ENCODE measurements at regions not wholly inside any gene's neighbourhood (a gene's known extent, or its start where the extent isn't known, plus 50 kb on each side); places are given as distances from the start of the nearest gene placed in this dataset.

- no peaks in the 10 kb centered on the region for H3K4me1 ChIP-seq (ENCODE audit: low read depth, poor library complexity, severe bottlenecking)
- TF ChIP-seq CTCF (conservative IDR thresholded peaks at IDR 0.05; ENCODE audit: low read depth, low read length) = no peak
Measured at GRCh38 chr4:53924333-53925049, 139.9 kb downstream of the CHIC2 start.

GRCh38 chr4:53923921-53924320 is 140.5 kb downstream of the CHIC2 start:
- Histone ChIP-seq H3K4me2 (no peak overlapping the region), H4K20me1 (ENCODE audit: insufficient read depth) (no peaks in the 10 kb centered on the region), H3K27ac (no peak overlapping the region), H2AFZ (ENCODE audit: low read depth) (no peak overlapping the region), H3K9ac (no peak overlapping the region), H3K79me2 (ENCODE audit: insufficient read depth, low read depth) (no peaks in the 10 kb centered on the region), H3K4me1 (ENCODE audit: low read depth, poor library complexity, severe bottlenecking) (no peaks in the 10 kb centered on the region), H3K4me3 (IDR thresholded peaks at IDR 0.05; ENCODE audit: insufficient read depth, low read depth, low read length) (no peak overlapping the region), H3K27me3 (ENCODE audit: insufficient read depth, low read depth) (no peaks in the 10 kb centered on the region), H3K36me3 (ENCODE audit: insufficient read depth) (no peaks in the 10 kb centered on the region)
- no peak for TF ChIP-seq CTCF (conservative IDR thresholded peaks at IDR 0.05; ENCODE audit: low read depth, low read length)

More at GRCh38 chr4:53924333-53925049, 139.9 kb downstream of the CHIC2 start:
- no peaks in the 10 kb centered on the region for H3K27me3 ChIP-seq (ENCODE audit: insufficient read depth, low read depth)
- H4K20me1 ChIP-seq (ENCODE audit: insufficient read depth) = no peaks in the 10 kb centered on the region
- no peaks in the 10 kb centered on the region for H3K79me2 ChIP-seq (ENCODE audit: insufficient read depth, low read depth)
- no peaks in the 10 kb centered on the region for H3K36me3 ChIP-seq (ENCODE audit: insufficient read depth)
- no peak overlapping the region for H3K4me3 ChIP-seq (IDR thresholded peaks at IDR 0.05; ENCODE audit: insufficient read depth, low read depth, low read length)
- H2AFZ ChIP-seq (ENCODE audit: low read depth) = no peak overlapping the region
- H3K27ac ChIP-seq = no peak overlapping the region
- H3K4me2 ChIP-seq = no peak overlapping the region
- H3K9ac ChIP-seq = no peak overlapping the region

GRCh38 chr4:53921856-53922255 is 142.5 kb downstream of the CHIC2 start:
- no peak for TF ChIP-seq CTCF (conservative IDR thresholded peaks at IDR 0.05; ENCODE audit: low read depth, low read length)
- no peaks in the 10 kb centered on the region for H3K36me3 ChIP-seq (ENCODE audit: insufficient read depth)
- H4K20me1 ChIP-seq (ENCODE audit: insufficient read depth) = no peaks in the 10 kb centered on the region
- no peak overlapping the region for H3K4me2 ChIP-seq
- no peak overlapping the region for H3K27ac ChIP-seq
- H3K79me2 ChIP-seq (ENCODE audit: insufficient read depth, low read depth) = no peaks in the 10 kb centered on the region
- no peak overlapping the region for H3K9ac ChIP-seq
- no peak overlapping the region for H2AFZ ChIP-seq (ENCODE audit: low read depth)
- no peak overlapping the region for H3K4me3 ChIP-seq (IDR thresholded peaks at IDR 0.05; ENCODE audit: insufficient read depth, low read depth, low read length)
- no peaks in the 10 kb centered on the region for H3K27me3 ChIP-seq (ENCODE audit: insufficient read depth, low read depth)
- H3K4me1 ChIP-seq (ENCODE audit: low read depth, poor library complexity, severe bottlenecking) = no peaks in the 10 kb centered on the region

- no peak overlapping the region for H2AFZ ChIP-seq (ENCODE audit: low read depth)
- H3K4me3 ChIP-seq (IDR thresholded peaks at IDR 0.05; ENCODE audit: insufficient read depth, low read depth, low read length) = no peak overlapping the region
- no peaks in the 10 kb centered on the region for H4K20me1 ChIP-seq (ENCODE audit: insufficient read depth)
- H3K79me2 ChIP-seq (ENCODE audit: insufficient read depth, low read depth) = no peaks in the 10 kb centered on the region
- no peaks in the 10 kb centered on the region for H3K36me3 ChIP-seq (ENCODE audit: insufficient read depth)
- H3K4me1 ChIP-seq (ENCODE audit: low read depth, poor library complexity, severe bottlenecking) = no peaks in the 10 kb centered on the region
- H3K27me3 ChIP-seq (ENCODE audit: insufficient read depth, low read depth) = no peaks in the 10 kb centered on the region
- no peak for TF ChIP-seq CTCF (conservative IDR thresholded peaks at IDR 0.05; ENCODE audit: low read depth, low read length)
- H3K9ac ChIP-seq = no peak overlapping the region
- H3K27ac ChIP-seq = no peak overlapping the region
- H3K4me2 ChIP-seq = no peak overlapping the region
Measured at GRCh38 chr4:53920883-53921282, 143.5 kb downstream of the CHIC2 start.
